Psoas muscle (tissue), 7 donors: ENCODE measurements at regions not wholly inside any gene's neighbourhood (a gene's known extent, or its start where the extent isn't known, plus 50 kb on each side); places are given as distances from the start of the nearest gene placed in this dataset.

Experiments used
- ATAC-seq, 4 donors: fragments of 200-7000 bp; cut with Tn5 transposase; one replicate each; pipeline ENCODE4 v1.9.1; 2020; ENCODE audit warnings: moderate library complexity in 3 of 4, mild to moderate bottlenecking in 2 of 4
- DNase-seq, 2 donors: peaks; one replicate each; pipeline ENCODE4 v3.0.0-alpha.2; 2020
- H3K27ac ChIP-seq: fragments of 200-600 bp; one replicate; pipeline ENCODE4 v1.8.0; 2022
- H3K27me3 ChIP-seq, 3 donors: fragments of 200-600 bp in 1 of 3; one replicate each; pipeline versions ENCODE4 v1.6.1 to v1.8.0; 2013 to 2022; ENCODE audit warnings: low read length in 2 of 3, mild to moderate bottlenecking in 2 of 3, moderate library complexity in 1 of 3; ENCODE audit not compliant: insufficient read depth in 3 of 3
- H3K36me3 ChIP-seq, 2 donors: fragments of 200-600 bp in 1 of 2; one replicate each; pipeline versions ENCODE4 v1.6.1 to v1.8.0; 2013 to 2022; ENCODE audit warnings: low read depth in 1 of 2, mild to moderate bottlenecking in 1 of 2, moderate library complexity in 1 of 2; ENCODE audit not compliant: insufficient read depth in 1 of 2
- H3K4me1 ChIP-seq: fragments of 200-600 bp; one replicate; pipeline ENCODE4 v1.8.0; 2022
- H3K4me3 ChIP-seq: fragments of 200-600 bp; one replicate; pipeline ENCODE4 v1.8.0; 2022; ENCODE audit warnings: mild to moderate bottlenecking
- H3K9me3 ChIP-seq: fragments of 200-600 bp; one replicate; pipeline ENCODE4 v1.8.0; 2022
- WGBS, 3 donors: extraction: QIAGEN DNeasy Blood & Tissue Kit; methylation state at CpG; one replicate each; pipeline versions ENCODE4 v1.1.6 to v1.1.7; 2013; 5-methylcytosine and 5-hydroxymethylcytosine counted together
- intact Hi-C, 2 donors: fragments of 100-400 bp; cut with DNase I; formaldehyde crosslinking; loops; one replicate each; pipeline versions ENCODE4 v1.11.0 to v1.14.2; 2022
- TF ChIP-seq, protein P1 (sequence below): fragments of 200-600 bp; IDR thresholded peaks from one replicate; pipeline ENCODE4 v1.8.0; 2022; ENCODE audit warnings: antibody characterized with exemption
- donor health status: healthy with polysubstance abuse.
- donor health status: DM: no; HTN: no; CAD: no; lungs with moderate emphysema.
- donor health status: Bipolar disorder and iron deficiency.
- donor health status: healthy.
- donor health status: DM: yes; HTN: yes; CAD: no.
- donor health status: DM: no; HTN: no; CAD: no.
- donor health status: DM: yes; HTN: yes; CAD: no.

GRCh38 chr13:105471673-105472072 lies 1063.8 kb downstream of the EFNB2 start:
- Histone ChIP-seq H3K27me3 (no peaks in the 10 kb centered on the region), H3K4me1 (no peaks in the 10 kb centered on the region), H3K36me3 (no peaks in the 10 kb centered on the region), H3K4me3 (no peak overlapping the region), H3K9me3 (no peaks in the 10 kb centered on the region), H3K27ac (no peak overlapping the region)
- TF ChIP-seq, protein P1, sequence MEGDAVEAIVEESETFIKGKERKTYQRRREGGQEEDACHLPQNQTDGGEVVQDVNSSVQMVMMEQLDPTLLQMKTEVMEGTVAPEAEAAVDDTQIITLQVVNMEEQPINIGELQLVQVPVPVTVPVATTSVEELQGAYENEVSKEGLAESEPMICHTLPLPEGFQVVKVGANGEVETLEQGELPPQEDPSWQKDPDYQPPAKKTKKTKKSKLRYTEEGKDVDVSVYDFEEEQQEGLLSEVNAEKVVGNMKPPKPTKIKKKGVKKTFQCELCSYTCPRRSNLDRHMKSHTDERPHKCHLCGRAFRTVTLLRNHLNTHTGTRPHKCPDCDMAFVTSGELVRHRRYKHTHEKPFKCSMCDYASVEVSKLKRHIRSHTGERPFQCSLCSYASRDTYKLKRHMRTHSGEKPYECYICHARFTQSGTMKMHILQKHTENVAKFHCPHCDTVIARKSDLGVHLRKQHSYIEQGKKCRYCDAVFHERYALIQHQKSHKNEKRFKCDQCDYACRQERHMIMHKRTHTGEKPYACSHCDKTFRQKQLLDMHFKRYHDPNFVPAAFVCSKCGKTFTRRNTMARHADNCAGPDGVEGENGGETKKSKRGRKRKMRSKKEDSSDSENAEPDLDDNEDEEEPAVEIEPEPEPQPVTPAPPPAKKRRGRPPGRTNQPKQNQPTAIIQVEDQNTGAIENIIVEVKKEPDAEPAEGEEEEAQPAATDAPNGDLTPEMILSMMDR, result no peak
- WGBS, 3 donors, result 65 to 73% (median 70%) methylated on average over 3 of the region's 3 CpGs
- DNase-seq (no peak), ATAC-seq (no peak)
- intact Hi-C loops, result no loop called here

GRCh38 chr13:105466376-105466775 lies 1069.1 kb downstream of the EFNB2 start:
- DNase-seq, result no peak
- TF ChIP-seq, protein P1, result no peak
- Histone ChIP-seq H3K9me3 (no peaks in the 10 kb centered on the region), H3K4me3 (no peak overlapping the region), H3K27me3 (no peaks in the 10 kb centered on the region), H3K36me3 (no peaks in the 10 kb centered on the region), H3K27ac (no peak overlapping the region), H3K4me1 (no peaks in the 10 kb centered on the region)
- intact Hi-C loops, result no loop called here
- WGBS, 3 donors, result 77 to 100% (median 86%) methylated on average over 1 of the region's 1 CpG
- ATAC-seq, result no peak

- WGBS, 3 donors, result 84 to 88% (median 85%) methylated on average over 1 of the region's 1 CpG
- DNase-seq (no peak), ATAC-seq (no peak)
- no peaks in the 10 kb centered on the region for H3K4me1 ChIP-seq
- intact Hi-C loops, result no loop called here
- no peaks in the 10 kb centered on the region for H3K36me3 ChIP-seq
- no peak within 1 kb of the TSS for H3K4me3 ChIP-seq
- no peaks in the 10 kb centered on the region for H3K27me3 ChIP-seq
- H3K9me3 ChIP-seq, result no peaks in the 10 kb centered on the region
- TF ChIP-seq, protein P1, result no peak
- no peak within 1 kb of the TSS for H3K27ac ChIP-seq
Observed at GRCh38 chr13:105465745-105466144, 1069.7 kb downstream of the EFNB2 start, which contains the start of gene DAOA. Gene DAOA, plus strand, starts transcription at chr13:105466045.

- H3K36me3 ChIP-seq, result no peaks in the 10 kb centered on the region
- TF ChIP-seq, protein P1, result no peak
- no peaks in the 10 kb centered on the region for H3K4me1 ChIP-seq
- ATAC-seq (no peak), DNase-seq (no peak)
- no peak overlapping the region for H3K4me3 ChIP-seq
- H3K27ac ChIP-seq, result no peak overlapping the region
- intact Hi-C loops, result no loop called here
- no peaks in the 10 kb centered on the region for H3K27me3 ChIP-seq
- no peaks in the 10 kb centered on the region for H3K9me3 ChIP-seq
Observed at GRCh38 chr13:105465251-105465650, 1070.2 kb downstream of the EFNB2 start.

DNA sequence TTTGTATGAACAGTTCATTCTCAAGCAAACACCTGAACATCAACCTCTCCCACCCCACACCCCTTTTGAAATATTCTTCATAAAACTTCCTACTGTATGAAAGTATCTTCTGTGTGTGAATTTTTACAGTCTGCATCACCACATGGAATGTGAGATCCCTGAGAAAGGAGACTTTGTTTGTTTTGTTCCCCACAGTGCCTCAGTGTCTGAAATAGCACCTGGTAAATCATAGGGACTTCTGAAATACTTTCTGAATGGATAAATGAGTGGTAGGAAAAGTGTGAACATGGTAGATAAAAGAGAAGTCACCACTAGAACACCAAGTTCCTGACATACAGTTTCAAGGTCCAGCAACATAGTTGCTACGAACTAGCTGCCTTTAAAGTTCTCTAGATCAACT lies 1071.2 kb downstream of the EFNB2 start:
- H3K9me3 ChIP-seq, result no peaks in the 10 kb centered on the region
- ATAC-seq (no peak), DNase-seq (no peak)
- H3K27ac ChIP-seq, result no peak overlapping the region
- 87 to 94% (median 89%) methylated on average over 1 of the region's 1 CpG for WGBS, 3 donors
- intact Hi-C loops, result no loop called here
- H3K4me1 ChIP-seq, result no peaks in the 10 kb centered on the region
- no peaks in the 10 kb centered on the region for H3K36me3 ChIP-seq
- no peak overlapping the region for H3K4me3 ChIP-seq
- TF ChIP-seq, protein P1, result no peak
- H3K27me3 ChIP-seq, result peaks cover 0 to 2% (median 0%) of the 10 kb centered on the region in 3 donors
